GM19035 (cell line): ENCODE measurements at regions not wholly inside any gene's neighbourhood (a gene's known extent, or its start where the extent isn't known, plus 50 kb on each side); places are given as distances from the start of the nearest gene placed in this dataset.

Source experiments
- ATAC-seq: cut with Tn5 transposase; IDR thresholded peaks from one replicate; pipeline ENCODE4 v1.9.1; 2021; ENCODE audit not compliant: unreplicated experiment

DNA sequence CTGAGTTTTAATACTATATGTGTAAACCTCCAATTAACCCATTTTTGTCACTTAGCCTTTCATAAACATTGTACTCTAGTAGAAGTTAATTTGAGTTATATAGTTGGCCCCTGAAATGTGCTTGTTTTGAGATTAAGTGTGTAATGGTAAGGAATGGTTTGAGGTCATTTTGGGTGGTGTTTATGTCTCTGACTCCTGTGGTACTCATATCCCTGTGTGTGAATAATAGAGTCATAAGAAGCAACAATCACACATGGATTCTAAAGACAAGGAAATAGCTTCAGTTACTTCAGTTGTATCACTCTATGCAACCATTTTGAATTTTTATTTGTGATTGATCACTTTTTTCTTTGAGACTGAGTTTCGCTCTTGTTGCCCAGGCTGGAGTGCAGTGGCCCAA, 408.5 kb downstream of the MFSD1 start:
- no peak for ATAC-seq

DNA sequence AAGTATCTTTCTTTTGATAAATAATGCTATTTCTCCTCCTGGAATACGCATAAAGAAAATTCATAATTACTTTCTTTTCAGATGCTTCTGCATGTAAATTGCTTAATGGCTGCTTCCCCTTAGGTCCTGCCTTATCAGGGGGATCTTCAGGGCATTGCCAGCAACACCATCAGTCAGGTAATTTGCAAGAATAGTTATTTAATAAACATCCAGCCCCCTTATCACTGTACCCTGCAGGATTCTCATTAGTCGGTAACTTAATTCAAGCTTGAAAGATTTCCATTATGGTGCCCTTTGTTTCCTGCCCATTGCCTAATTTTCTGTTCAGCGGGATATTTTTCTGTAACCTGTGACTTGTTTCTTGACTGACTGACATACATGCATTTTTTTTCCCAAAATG, 414.5 kb downstream of the MFSD1 start:
- no peak for ATAC-seq

DNA sequence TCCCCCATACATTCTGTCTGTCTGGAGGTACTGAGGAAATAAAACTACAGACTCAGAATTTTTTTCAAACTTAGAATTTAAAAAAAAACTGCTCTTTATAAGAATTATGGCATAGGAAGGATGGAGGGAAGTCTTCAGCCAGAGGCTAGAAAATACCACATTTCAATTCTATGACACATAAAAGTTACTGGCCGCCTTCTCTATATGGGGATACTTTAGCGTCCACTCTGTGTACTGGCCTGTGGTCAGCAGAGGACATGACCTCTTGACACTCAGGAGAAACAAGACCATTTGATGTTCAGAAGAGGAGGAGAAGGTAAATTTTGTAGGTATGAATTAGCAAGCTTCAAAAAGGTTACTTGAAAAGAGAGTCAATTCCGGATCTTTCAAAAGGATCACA, 417.4 kb downstream of the MFSD1 start:
- no peak for ATAC-seq

DNA sequence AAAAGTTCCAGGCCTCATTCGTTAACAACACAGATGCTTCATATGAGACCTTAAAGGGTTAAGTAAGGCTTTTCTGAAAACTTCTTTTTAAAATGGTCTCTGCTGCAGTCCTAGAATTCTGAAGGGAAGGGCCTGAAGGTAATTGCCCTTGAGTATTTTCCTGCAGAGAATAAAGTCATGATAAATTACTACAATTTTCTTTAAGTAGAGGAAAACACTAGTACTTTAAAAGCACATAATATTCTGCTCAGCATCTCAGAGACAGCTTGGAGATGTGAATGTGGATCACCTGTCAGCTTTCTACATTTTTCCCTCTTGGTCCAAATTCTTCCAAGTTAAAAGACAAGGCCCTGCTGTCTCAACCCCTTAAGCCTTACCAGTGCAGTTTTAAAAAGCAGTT, 419.5 kb downstream of the MFSD1 start:
- ATAC-seq = no peak

DNA sequence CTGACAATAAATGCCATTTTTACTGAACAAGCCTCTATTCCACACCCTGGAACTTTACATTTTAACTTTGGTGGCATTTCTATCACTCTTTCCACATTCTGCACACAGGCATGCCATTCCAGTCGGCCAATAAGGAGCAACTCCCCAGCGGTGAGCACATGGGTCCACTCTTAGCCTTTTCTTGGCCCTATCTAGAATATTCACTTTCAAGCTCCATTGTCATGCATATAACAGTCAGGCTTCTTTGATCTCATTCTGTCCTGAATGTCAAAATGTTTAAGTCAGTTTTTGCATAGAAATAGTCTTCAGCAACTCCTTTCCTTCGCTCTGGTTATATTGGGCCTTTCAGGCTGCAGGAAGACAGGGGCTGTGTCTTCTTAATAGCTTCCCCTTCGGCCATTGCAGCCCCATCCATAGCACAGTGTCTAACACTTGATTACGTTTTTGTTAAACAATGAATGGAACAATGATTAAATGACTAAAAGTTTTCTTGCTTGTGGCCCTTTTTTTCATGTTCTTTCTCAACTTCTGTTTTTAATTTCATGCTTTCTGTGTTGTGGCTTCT, 427.3 kb downstream of the MFSD1 start:
- no peak for ATAC-seq

DNA sequence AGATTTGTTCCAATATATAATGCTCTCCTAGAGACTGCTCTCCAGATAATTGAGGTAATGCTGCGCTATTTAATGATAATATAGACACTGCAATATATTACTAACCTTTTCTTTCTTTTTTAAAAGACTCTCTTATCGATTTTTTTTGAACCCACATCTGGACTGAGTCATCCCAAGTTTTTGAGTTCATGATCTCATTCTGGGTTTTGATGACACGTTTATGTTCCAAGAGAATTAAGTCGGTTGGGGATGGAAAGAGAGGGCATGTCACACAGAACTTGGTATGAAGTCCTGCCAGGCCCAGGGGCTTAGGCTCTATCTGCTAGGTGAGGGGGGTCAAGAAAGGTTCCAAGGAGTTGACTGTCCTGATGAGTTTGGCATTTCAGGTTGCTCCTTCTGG, 431.1 kb downstream of the MFSD1 start:
- ATAC-seq = no peak

DNA sequence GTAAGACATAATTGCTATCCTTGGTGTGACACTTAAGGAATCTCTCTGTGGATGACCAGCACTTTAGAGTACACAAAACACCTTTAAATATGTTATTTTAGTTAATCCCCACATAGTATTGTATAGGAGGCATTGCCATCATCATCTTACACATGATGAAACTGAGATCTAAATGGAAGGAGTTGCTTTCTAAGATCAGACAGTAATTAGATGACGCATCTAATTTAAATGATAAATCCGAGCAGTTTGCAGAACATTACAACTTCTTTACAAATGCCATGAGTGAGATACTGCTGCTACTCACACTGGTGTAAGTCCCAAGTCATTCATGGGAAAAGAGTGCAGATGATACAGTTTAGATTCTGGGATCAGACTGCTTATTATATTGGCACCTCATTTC, 431.9 kb downstream of the MFSD1 start:
- no peak for ATAC-seq

DNA sequence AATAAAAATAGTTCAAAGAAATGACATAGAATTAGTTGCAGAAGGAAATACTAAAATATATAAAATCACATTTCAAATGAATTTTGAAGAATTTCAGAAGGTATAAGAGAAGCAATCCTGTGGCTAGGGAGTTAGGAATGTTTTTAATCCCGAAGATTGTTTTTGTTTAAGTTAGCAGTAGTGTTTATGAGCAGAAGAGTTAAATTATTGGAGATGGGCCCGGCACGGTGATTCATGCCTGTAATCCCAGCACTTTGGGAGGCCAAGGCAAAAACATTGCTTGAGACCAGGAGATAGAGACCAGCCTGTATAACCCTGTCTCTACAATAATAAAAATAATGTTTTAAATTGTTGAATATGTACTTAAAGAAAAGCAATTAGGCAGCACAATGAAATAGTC, 432.5 kb downstream of the MFSD1 start:
- ATAC-seq = no peak

DNA sequence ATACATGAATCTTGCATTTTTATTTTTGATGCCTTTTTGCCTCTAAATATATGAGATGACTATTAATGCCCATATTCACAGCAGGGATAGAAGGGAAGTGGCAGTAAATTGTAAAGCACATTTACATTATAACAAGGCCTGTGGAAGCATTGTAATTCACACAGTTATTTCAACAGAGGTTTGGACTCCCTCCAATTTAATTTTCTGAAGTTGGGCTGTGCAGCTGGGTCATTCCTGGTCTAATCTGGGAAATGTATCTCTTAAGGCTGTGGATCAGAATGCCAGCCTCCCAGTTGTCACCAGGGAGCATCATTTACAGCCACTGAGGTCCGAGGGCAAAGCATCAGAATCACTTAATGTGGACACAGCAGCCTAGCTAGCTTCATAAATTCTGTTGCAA, 434.5 kb downstream of the MFSD1 start:
- ATAC-seq = no peak

DNA sequence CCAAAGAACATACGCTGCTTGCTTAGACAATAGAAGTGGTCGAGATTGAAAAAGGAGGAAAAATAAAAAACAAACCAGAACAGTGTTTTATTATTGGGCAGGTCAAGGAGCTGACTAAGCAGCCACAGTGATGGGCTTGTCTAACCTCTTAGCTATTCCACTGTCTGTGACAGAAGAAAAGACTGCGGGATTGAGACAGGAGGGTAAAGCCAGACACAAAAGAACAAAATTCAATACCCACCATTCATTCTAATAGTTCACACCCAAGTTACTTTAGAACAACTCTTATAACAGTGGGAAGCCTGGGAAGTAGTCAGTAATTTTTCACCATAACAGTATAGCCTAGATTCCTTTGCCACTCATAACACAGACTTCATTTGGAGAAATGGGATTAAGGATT, 435.4 kb downstream of the MFSD1 start:
- no peak for ATAC-seq

DNA sequence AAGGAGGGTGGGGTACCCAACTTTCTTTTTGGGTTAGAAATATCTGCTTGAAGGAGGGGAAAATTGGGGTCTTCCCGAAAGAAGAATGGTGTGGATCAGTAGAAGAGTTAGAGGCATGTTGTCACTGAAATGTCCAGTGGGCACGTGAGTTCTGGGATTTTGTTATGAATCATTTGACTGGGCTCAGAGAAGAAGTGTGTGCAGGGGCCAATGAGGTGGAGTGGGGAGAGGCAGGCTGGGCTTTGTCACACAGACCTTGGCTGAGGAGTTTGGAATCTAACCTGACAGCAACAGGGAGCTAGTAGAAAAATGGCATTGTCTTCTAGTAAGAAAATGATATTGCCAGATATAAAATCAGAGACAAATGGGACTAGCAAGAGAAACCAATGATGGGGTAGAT, 436.8 kb downstream of the MFSD1 start:
- no peak for ATAC-seq

DNA sequence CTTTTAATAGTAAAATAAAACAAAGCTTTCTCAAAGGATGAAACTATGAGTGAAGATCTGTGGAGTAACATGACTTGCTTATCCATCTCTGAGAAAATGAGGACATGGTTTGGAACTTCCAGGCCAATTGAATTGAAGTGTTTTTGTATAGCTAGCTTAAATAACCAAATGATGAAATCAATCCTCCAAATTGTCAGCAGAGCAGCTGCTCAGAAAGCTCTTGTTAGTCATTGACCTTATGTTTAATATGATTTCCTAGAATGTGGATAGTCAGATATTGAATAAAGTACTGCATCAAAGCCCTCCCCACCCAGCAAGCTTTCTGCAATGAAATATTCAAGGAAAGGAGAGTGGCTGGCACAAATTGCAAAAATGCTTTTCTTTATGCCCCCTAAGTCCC, 437.2 kb downstream of the MFSD1 start:
- ATAC-seq = no peak

DNA sequence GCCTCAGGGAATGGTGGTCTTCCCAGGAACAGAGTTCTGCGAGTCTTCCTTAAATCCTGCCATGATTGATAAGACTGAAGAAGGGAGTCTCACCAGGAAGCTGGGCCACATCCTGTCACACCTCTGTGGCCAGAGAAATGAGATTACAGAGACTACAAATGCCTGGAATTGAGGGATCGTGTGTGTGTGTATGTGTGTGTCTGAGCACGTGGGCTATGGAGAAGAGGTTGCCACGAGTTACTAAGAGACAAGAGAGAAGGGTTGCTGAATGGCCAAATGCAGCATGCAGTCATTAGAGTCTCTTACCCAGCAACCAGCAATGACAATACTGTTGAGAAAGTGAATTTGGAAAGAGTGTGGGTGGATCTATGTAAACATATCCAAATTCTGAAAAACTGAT, 443.1 kb downstream of the MFSD1 start:
- no peak for ATAC-seq

DNA sequence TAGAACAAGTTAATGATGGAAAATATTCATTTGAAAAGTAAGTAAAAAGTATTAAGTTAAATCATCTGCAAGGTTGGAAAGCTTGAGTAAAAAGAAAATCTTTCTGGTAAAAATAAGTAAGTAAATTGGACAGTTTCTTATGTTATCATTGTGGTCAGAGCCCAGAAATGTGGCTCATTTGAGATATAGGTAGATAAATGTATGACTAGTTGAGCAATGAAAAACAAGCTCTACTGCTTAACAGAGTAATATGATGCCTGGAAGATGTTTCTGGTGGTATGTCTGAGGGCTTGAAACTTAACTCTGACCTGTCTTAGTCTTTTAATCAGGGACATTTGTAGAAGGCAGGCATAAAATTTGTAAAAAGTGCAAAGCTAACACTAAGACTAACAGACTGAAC, 444.0 kb downstream of the MFSD1 start:
- ATAC-seq = no peak

DNA sequence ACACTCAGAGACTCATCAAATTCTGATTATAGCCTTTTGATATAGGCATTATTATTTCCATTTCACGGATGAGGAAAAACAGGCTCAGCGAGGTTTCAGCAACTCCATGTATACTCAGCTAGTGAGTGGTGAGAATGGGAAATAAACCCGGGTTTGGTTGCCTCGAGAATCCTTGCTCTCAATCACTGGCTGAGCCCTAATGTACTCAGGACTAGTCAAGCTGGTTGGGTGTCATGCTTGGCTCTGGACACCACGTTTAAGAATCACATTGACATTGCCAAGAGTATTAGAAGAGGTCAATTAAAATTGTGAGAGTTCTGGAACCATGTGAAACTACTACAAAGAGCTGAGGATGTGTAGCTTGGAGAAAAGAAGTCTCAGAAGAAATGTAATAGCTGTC, 444.5 kb downstream of the MFSD1 start:
- ATAC-seq = no peak

DNA sequence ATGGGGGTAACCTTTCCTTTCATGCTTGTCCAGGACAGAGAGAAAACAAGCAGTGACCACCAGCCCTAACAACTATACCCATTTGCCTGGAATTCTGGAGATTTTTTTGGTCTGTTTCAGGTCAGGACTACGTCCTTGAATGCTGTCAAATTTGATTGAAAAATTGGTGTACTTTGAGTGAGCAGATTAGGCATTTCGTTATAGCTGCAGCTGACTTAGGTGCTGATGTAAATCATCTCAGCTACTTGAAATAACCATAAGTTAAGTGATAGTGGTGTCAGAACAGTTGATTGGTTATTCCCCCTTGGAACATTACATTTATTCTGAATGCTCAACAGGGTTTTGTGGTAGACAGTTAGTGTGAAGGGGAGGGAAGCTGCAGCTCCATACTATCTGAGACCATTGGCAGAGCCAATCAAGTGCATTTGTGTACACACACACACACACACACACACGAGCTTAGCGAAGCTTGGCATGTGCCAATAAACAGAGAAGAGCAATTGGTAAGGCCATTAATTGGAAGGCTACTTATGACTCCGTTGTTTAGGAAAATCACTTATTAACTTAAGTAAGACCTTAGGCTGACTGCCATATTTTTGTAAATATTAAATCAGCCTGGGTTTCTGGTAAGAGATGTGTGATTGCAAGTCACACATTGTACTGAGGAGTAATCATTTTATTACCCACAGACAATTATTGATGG, 447.8 kb downstream of the MFSD1 start:
- no peak for ATAC-seq

DNA sequence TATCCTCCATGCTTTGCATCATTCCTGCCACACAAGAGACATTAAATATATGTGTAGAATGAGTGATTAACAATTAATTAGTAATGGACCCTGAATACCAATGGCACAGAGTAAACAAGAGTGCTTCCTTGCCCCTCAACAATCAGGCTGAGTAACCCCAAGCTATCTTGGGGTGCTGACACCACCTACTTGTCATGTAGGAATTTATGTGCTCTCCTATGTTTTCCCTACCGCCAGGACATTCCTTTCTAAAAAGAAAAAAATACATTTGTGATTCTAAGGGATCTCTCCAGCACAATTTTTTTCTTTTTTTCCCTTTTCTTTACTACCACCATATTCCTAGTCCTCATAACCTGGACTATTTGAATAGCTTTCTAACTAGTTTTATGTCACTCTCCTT, 449.1 kb downstream of the MFSD1 start:
- ATAC-seq = no peak

DNA sequence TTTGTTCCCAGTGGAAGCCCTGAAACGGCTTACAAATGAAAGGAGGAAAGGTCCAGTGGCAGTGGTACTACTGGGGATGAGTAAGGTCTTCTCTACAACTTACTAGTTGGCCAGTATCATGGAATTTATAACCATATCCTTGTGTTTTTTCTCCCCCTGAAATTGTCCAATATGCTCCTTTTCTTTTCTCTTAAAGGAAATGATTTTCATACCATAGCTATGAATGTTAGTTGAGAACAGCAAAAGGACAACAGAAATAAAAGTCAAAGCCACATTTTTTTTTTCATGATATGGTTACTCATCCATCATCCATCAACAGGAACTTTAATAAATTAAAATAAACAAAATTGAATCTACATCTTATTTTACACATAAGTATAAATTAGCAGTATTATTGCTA, 450.4 kb downstream of the MFSD1 start:
- ATAC-seq = no peak

DNA sequence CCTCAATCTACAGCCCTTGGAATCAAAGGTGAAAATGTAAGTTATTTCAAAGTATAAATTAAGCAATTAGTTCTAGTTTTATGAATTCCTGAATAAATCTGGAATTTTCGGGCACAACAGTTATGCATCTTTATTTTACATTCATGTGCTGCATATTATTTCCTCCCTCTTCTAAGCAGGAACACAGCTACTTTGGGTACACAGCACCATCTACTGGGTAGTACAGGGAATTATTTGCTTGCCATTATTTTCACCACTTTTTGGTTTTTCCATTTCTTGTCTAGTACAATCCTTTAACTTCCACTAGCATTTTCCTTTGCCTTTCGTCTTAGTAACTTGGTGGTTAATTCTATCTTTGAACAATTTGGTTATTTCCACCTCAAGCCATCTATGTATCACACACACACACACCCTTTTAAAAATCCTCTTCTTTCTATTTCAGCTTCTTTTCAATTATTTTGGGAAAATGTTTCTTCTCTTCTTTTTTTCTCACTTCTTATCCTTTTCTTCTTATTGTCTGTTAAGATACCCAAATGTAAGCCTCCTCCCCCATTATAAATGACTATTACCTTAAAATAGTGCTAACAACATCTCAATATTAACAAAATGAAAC, 451.0 kb downstream of the MFSD1 start:
- ATAC-seq = no peak

DNA sequence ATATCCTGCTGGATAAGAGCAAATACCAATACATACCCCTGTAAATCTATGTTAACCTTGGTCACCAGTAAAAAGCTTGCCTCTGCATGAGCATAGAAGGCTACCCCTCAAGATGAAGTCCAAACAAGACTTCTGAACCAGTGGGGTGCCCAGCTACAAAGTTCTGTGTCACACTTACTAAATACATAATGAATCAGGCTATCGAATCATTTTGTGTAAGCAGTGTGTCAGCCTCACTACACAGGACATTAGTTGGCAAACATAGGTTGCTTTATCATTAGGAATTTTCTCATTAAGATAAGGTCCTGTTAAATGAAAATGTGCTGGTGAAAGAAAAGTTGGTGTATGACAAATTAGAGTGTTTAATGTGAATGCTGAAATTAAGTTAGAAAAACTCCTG, 452.0 kb downstream of the MFSD1 start:
- no peak for ATAC-seq

DNA sequence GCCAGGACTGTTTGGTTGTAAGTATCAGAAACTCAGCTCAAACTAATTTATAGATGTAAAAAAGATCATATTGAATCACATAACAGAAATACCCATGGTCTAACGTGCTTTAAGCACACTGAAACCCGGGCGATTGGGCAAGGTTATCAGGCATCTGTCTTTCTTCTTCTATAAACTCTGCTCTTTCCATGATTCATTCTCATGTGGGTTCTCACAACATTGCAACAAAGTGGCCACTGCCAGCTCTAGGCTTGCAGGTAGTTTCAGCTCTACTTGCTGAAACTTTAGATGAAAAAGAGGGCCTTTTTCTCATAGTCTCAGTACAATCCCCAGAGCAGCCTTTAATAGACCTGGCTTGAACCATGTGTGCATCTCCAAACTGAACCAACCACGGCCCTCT, 456.1 kb downstream of the MFSD1 start:
- no peak for ATAC-seq

DNA sequence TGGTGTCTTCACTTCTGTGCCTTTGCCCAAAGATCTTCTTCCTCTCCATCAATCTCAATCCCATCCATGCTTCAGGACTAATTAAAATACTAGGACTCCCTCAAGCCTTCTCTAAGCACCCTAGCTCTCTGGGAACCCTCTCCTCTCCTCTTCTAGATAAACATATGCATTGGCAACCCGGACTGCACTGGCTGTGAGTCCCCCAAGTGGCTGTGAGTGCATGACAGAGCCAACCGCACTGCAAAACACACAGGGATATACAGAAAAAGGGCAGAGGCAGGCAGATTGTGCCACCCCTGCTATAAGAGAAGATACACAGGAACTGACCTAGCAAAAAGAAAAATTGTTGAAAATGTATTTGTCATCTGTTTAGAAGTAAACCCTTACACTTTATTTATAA, 457.1 kb downstream of the MFSD1 start:
- no peak for ATAC-seq
